HepG2 (cell line): ENCODE measurements at regions not wholly inside any gene's neighbourhood (a gene's known extent, or its start where the extent isn't known, plus 50 kb on each side); places are given as distances from the start of the nearest gene placed in this dataset.
A peak's percentile ranks its signal among the peaks of the same experiment; 100 is the strongest.

Experiments used
- ATAD3A ChIP-seq: sonication (generic); formaldehyde crosslinking; IDR thresholded peaks from 2 replicates; pipeline ENCODE4 v1.4.0; 2020; ENCODE audit warnings: missing genetic modification reagents
- DNMT1 ChIP-seq: sonication (generic); formaldehyde crosslinking; IDR thresholded peaks from 2 replicates; pipeline ENCODE4 v1.5.1; 2020; ENCODE audit warnings: mild to moderate bottlenecking, missing genetic modification reagents
- MIXL1 ChIP-seq: IDR thresholded peaks from 2 replicates; pipeline ENCODE4 v1.6.1; 2016
- NFIC ChIP-seq: IDR thresholded peaks from 2 replicates; pipeline ENCODE4 v1.6.1; 2012; ENCODE audit warnings: mild to moderate bottlenecking, low read length, inconsistent platforms
- SP2 ChIP-seq: sonication (generic); formaldehyde crosslinking; IDR thresholded peaks from 2 replicates; pipeline ENCODE4 v1.5.1; 2020; ENCODE audit warnings: mild to moderate bottlenecking, missing genetic modification reagents
- TFE3 ChIP-seq: IDR thresholded peaks from 2 replicates; pipeline ENCODE4 v1.6.1; 2016
- ZBTB21 ChIP-seq: sonication (generic); formaldehyde crosslinking; IDR thresholded peaks from 2 replicates; pipeline ENCODE4 v1.4.0; 2020; ENCODE audit warnings: missing genetic modification reagents
- ZNF224 ChIP-seq: sonication (generic); formaldehyde crosslinking; IDR thresholded peaks from 2 replicates; pipeline ENCODE4 v1.5.0; 2020; ENCODE audit warnings: mild to moderate bottlenecking, missing genetic modification reagents
- ZNF318 ChIP-seq: sonication (generic); formaldehyde crosslinking; IDR thresholded peaks from 2 replicates; pipeline ENCODE4 v1.4.0; 2020; ENCODE audit warnings: mild to moderate bottlenecking, missing genetic modification reagents
- ZNF383 ChIP-seq: sonication (generic); formaldehyde crosslinking; IDR thresholded peaks from 2 replicates; pipeline ENCODE4 v1.4.0; 2020; ENCODE audit warnings: missing genetic modification reagents, mild to moderate bottlenecking, borderline replicate concordance
- ZNF619 ChIP-seq: sonication (generic); formaldehyde crosslinking; IDR thresholded peaks from 2 replicates; pipeline ENCODE4 v1.4.0; 2020; ENCODE audit warnings: mild to moderate bottlenecking, missing genetic modification reagents
- ZNF629 ChIP-seq: sonication (generic); formaldehyde crosslinking; conservative IDR thresholded peaks from 2 replicates; pipeline ENCODE4 v1.5.0; 2020; ENCODE audit warnings: missing genetic modification reagents
- TF ChIP-seq, protein P1 (sequence below): sonication (generic); formaldehyde crosslinking; IDR thresholded peaks from 2 replicates; pipeline ENCODE4 v1.5.0; 2020; ENCODE audit warnings: mild to moderate bottlenecking, missing genetic modification reagents

GRCh38 chr21:43287795-43288755 lies 119.3 kb downstream of the CRYAA start (continued):
- TF ChIP-seq, protein P1, sequence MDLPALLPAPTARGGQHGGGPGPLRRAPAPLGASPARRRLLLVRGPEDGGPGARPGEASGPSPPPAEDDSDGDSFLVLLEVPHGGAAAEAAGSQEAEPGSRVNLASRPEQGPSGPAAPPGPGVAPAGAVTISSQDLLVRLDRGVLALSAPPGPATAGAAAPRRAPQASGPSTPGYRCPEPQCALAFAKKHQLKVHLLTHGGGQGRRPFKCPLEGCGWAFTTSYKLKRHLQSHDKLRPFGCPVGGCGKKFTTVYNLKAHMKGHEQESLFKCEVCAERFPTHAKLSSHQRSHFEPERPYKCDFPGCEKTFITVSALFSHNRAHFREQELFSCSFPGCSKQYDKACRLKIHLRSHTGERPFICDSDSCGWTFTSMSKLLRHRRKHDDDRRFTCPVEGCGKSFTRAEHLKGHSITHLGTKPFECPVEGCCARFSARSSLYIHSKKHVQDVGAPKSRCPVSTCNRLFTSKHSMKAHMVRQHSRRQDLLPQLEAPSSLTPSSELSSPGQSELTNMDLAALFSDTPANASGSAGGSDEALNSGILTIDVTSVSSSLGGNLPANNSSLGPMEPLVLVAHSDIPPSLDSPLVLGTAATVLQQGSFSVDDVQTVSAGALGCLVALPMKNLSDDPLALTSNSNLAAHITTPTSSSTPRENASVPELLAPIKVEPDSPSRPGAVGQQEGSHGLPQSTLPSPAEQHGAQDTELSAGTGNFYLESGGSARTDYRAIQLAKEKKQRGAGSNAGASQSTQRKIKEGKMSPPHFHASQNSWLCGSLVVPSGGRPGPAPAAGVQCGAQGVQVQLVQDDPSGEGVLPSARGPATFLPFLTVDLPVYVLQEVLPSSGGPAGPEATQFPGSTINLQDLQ (CRISPR knock-in tag), result no peak
- no peak for TF ChIP-seq SP2 (CRISPR knock-in tag)
- 0 out of 2 replicates have a peak, but pooled peaks have one; percentile 42 for TF ChIP-seq MIXL1 (CRISPR knock-in tag)
- TF ChIP-seq TFE3 (CRISPR knock-in tag), result peak; percentile 76
- TF ChIP-seq NFIC, result no peak
- TF ChIP-seq ZNF224 (CRISPR knock-in tag), result peak; percentile 38; the same call in 1 of the 2 replicates
- TF ChIP-seq ATAD3A (CRISPR knock-in tag), result no peak
- TF ChIP-seq ZNF619, result no peak
- no peak for TF ChIP-seq ZBTB21 (CRISPR knock-in tag)
- no peak for TF ChIP-seq ZNF318 (CRISPR knock-in tag)
- no peak for TF ChIP-seq ZNF383 (CRISPR knock-in tag)
- no peak for TF ChIP-seq ZNF629
- no peak for TF ChIP-seq DNMT1 (CRISPR knock-in tag)
